ENCODE measurements at regions not wholly inside any gene's neighbourhood (a gene's known extent, or its start where the extent isn't known, plus 50 kb on each side); places are given as distances from the start of the nearest gene placed in this dataset.

DNA sequence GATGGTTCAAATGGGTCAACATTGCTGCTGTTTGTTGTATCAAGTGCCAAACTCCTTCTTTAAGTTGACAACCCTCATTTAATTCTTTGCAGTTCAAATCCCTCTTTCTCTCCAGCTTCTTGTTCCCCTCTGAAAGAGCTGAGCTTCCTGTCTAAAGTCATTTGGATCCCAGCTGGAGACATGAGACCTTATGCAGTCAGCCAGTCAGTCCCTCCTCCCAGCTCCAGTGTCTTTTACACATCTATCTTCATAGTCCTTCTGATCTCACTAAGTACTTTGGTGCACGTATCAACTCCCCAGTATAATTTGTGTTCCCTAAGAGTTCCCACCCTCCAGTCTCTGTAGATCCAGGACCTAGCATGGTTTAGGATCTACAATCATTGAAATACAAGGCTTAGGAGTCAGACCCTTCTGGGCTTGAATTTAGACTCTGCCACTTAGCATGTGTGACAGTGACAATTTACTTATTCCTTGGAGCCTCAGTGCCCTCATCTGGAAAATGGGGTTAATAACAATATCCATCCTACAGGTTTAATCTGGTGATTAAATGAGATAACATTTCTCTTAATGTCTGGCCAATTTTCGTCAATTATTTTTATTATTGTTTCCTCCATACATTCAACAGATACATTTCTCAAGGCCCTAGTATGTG lies 102.8 kb upstream of the SEMA6D start:
- TF ChIP-seq POLR2A (IDR thresholded peaks at IDR 0.05) = no peak
- TF ChIP-seq EP300 (IDR thresholded peaks at IDR 0.05) = no peak
- TF ChIP-seq, protein P1, sequence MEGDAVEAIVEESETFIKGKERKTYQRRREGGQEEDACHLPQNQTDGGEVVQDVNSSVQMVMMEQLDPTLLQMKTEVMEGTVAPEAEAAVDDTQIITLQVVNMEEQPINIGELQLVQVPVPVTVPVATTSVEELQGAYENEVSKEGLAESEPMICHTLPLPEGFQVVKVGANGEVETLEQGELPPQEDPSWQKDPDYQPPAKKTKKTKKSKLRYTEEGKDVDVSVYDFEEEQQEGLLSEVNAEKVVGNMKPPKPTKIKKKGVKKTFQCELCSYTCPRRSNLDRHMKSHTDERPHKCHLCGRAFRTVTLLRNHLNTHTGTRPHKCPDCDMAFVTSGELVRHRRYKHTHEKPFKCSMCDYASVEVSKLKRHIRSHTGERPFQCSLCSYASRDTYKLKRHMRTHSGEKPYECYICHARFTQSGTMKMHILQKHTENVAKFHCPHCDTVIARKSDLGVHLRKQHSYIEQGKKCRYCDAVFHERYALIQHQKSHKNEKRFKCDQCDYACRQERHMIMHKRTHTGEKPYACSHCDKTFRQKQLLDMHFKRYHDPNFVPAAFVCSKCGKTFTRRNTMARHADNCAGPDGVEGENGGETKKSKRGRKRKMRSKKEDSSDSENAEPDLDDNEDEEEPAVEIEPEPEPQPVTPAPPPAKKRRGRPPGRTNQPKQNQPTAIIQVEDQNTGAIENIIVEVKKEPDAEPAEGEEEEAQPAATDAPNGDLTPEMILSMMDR (IDR thresholded peaks at IDR 0.05) = no peak
- WGBS, 3 donors = 79 to 87% (median 87%) methylated on average over 2 of the region's 2 CpGs
- Histone ChIP-seq H3K9me3 (no peaks in the 10 kb centered on the region), H3K27ac (no peak overlapping the region), H3K4me3 (no peak overlapping the region), H3K4me1 (ENCODE audit: insufficient read depth) (no peaks in the 10 kb centered on the region), H3K27me3 (no peaks in the 10 kb centered on the region), H3K36me3 (no peaks in the 10 kb centered on the region)
- no peak for DNase-seq
- intact Hi-C loops (cut with DNase I) = no loop called here

GRCh38 chr15:47616876-47617275 lies 100.4 kb upstream of the SEMA6D start:
- 80 to 82% (median 82%) methylated on average over 4 of the region's 4 CpGs for WGBS, 3 donors
- no peak for DNase-seq
- H3K4me1 ChIP-seq (ENCODE audit: insufficient read depth) = no peaks in the 10 kb centered on the region
- H3K4me3 ChIP-seq = no peak overlapping the region
- H3K36me3 ChIP-seq = no peaks in the 10 kb centered on the region
- intact Hi-C loops (cut with DNase I) = no loop called here
- H3K27me3 ChIP-seq = no peaks in the 10 kb centered on the region
- H3K9me3 ChIP-seq = no peaks in the 10 kb centered on the region
- TF ChIP-seq EP300 (IDR thresholded peaks at IDR 0.05) (no peak), POLR2A (IDR thresholded peaks at IDR 0.05) (no peak)
- TF ChIP-seq, protein P1 (IDR thresholded peaks at IDR 0.05) = no peak
- H3K27ac ChIP-seq = no peak overlapping the region

GRCh38 chr15:47618241-47618640 lies 99.1 kb upstream of the SEMA6D start:
- no peak for DNase-seq
- no peaks in the 10 kb centered on the region for H3K27me3 ChIP-seq
- 88 to 95% (median 93%) methylated on average over 4 of the region's 4 CpGs for WGBS, 3 donors
- TF ChIP-seq POLR2A (IDR thresholded peaks at IDR 0.05) = no peak
- TF ChIP-seq EP300 (IDR thresholded peaks at IDR 0.05) = no peak
- TF ChIP-seq, protein P1 (IDR thresholded peaks at IDR 0.05) = no peak
- intact Hi-C loops (cut with DNase I) = no loop called here
- H3K27ac ChIP-seq = no peak overlapping the region
- H3K36me3 ChIP-seq = no peaks in the 10 kb centered on the region
- H3K4me1 ChIP-seq (ENCODE audit: insufficient read depth) = no peaks in the 10 kb centered on the region
- H3K9me3 ChIP-seq = no peaks in the 10 kb centered on the region
- H3K4me3 ChIP-seq = no peak overlapping the region

- Histone ChIP-seq H3K27me3 (no peaks in the 10 kb centered on the region), H3K36me3 (no peaks in the 10 kb centered on the region), H3K4me1 (ENCODE audit: insufficient read depth) (no peaks in the 10 kb centered on the region), H3K4me3 (no peak overlapping the region), H3K27ac (no peak overlapping the region), H3K9me3 (no peaks in the 10 kb centered on the region)
- intact Hi-C loops (cut with DNase I) = no loop called here
- 64 to 73% (median 66%) methylated on average over 7 of the region's 7 CpGs for WGBS, 3 donors
- no peak for DNase-seq
- TF ChIP-seq POLR2A (IDR thresholded peaks at IDR 0.05) (no peak), EP300 (IDR thresholded peaks at IDR 0.05) (no peak)
- TF ChIP-seq, protein P1 (IDR thresholded peaks at IDR 0.05) = no peak
Observed at GRCh38 chr15:47620960-47621681, 96.2 kb upstream of the SEMA6D start.
